CD4-positive, alpha-beta T cell (primary cell): ENCODE measurements at regions not wholly inside any gene's neighbourhood (a gene's known extent, or its start where the extent isn't known, plus 50 kb on each side); places are given as distances from the start of the nearest gene placed in this dataset.

Source experiments
- ATAC-seq: fragments of 200-7000 bp; cut with Tn5 transposase; one replicate; pipeline ENCODE4 v1.10.0; 2022; ENCODE audit warnings: mild to moderate bottlenecking; ENCODE audit not compliant: poor library complexity
- CTCF ChIA-PET: fragments of 350-600 bp; sonication (Branson Sonifier 250); formaldehyde crosslinking; loops from one replicate; lab custom pipeline; 2021; ENCODE audit warnings: antibody characterized with exemption, inconsistent platforms; lab: Charles Lee
- POLR2A ChIA-PET: fragments of 350-600 bp; sonication (Branson Sonifier 250); formaldehyde crosslinking; loops from one replicate; lab custom pipeline; 2021; ENCODE audit warnings: antibody characterized with exemption, inconsistent platforms; lab: Charles Lee
- DNase-seq, 14 experiments: peaks; one replicate each; pipeline ENCODE4 v3.0.0-alpha.2; 2013 to 2020; ENCODE audit warnings: mixed read lengths in 2 of 14
- H3K27ac ChIP-seq, 2 donors: one replicate each; pipeline versions ENCODE4 v1.5.1 to v1.7.0; 2013; ENCODE audit warnings: low read length in 2 of 2, low read depth in 1 of 2, mild to moderate bottlenecking in 1 of 2
- H3K27me3 ChIP-seq, 2 experiments: 1 replicate in 1 of 2; 2 replicates in 1 of 2; pipeline versions ENCODE4 v1.6.1 to v1.7.0; 2013; ENCODE audit warnings: low read length in 2 of 2, control low read depth in 1 of 2, mild to moderate bottlenecking in 1 of 2, moderate library complexity in 1 of 2; ENCODE audit not compliant: insufficient read depth in 2 of 2, control insufficient read depth in 1 of 2
- H3K36me3 ChIP-seq: one replicate; pipeline ENCODE4 v1.6.1; 2013; ENCODE audit warnings: low read length, control low read depth; ENCODE audit not compliant: insufficient read depth
- H3K4me1 ChIP-seq: one replicate; pipeline ENCODE4 v1.6.1; 2013; ENCODE audit warnings: low read length, control low read depth; ENCODE audit not compliant: insufficient read depth
- H3K4me3 ChIP-seq: one replicate; pipeline ENCODE4 v1.5.1; 2013; ENCODE audit warnings: mild to moderate bottlenecking, low read length, moderate library complexity
- H3K9me3 ChIP-seq, 2 experiments: 1 replicate in 1 of 2; 2 replicates in 1 of 2; pipeline versions ENCODE4 v1.6.1 to v1.7.0; 2013; ENCODE audit warnings: low read length in 2 of 2, mild to moderate bottlenecking in 2 of 2, control low read depth in 1 of 2, moderate library complexity in 1 of 2; ENCODE audit not compliant: control insufficient read depth in 1 of 2, insufficient read depth in 1 of 2
- H3K27ac Mint-ChIP-seq: one replicate; pipeline ENCODE4 v1.8.0; 2020; ENCODE audit warnings: mixed read lengths
- H3K27me3 Mint-ChIP-seq: one replicate; pipeline ENCODE4 v1.8.0; 2021; ENCODE audit warnings: mixed read lengths
- H3K36me3 Mint-ChIP-seq: one replicate; pipeline ENCODE4 v1.8.0; 2021; ENCODE audit warnings: low read depth, mixed read lengths
- H3K4me1 Mint-ChIP-seq: one replicate; pipeline ENCODE4 v1.8.0; 2021; ENCODE audit warnings: low read depth, mixed read lengths
- H3K4me3 Mint-ChIP-seq: one replicate; pipeline ENCODE4 v1.8.0; 2020; ENCODE audit warnings: mild to moderate bottlenecking, mixed read lengths
- H3K9me3 Mint-ChIP-seq: one replicate; pipeline ENCODE4 v1.8.0; 2020; ENCODE audit warnings: mixed read lengths
- intact Hi-C, 2 experiments: fragments of 100-400 bp; cut with DNase I in 1 of 2; cut with micrococcal nuclease in 1 of 2; formaldehyde crosslinking; loops; one replicate each; pipeline versions ENCODE4 v1.15.1 to v1.9.0; 2023 to 2025; cut with DNase I, micrococcal nuclease
- TF ChIP-seq, protein P1 (sequence below): fragments of 200-600 bp; IDR thresholded peaks from one replicate; pipeline ENCODE4 v1.8.0; 2022; ENCODE audit warnings: antibody characterized with exemption, mild to moderate bottlenecking

DNA sequence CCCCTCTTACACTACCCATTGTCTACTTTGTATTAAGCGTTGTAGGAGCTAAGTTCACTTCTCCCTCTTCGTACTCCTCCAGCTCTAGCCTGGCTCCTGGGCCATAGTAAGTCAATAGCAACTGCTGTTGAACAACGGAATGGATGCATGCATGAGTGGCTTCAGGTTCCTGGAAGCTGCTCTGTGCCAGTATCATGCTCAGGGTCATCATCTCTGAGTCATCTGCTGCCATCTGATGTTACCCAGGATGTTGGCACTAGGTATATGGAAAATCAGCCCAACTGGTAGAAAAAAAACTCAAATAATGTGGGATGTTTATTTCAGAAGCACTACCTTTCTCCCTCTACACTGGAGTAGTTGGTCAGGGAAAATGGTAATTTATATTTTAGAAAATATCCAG, 536.8 kb downstream of the NPIPA7 start:
- ChIA-PET POLR2A (no interaction called here), CTCF (no interaction called here)
- no peak for ATAC-seq
- Histone ChIP-seq H3K36me3 (no peaks in the 10 kb centered on the region), H3K4me3 (no peak overlapping the region), H3K27me3 (peaks cover 4 to 6% of the 10 kb centered on the region in 2 experiments), H3K27ac (no peak overlapping the region), H3K4me1 (no peaks in the 10 kb centered on the region), H3K9me3 (no peaks in the 10 kb centered on the region)
- H3K27ac Mint-ChIP-seq, result no peak overlapping the region
- intact Hi-C loops, result no loop called here
- no peaks in the 10 kb centered on the region for H3K9me3 Mint-ChIP-seq
- DNase-seq, result no peak
- H3K4me1 Mint-ChIP-seq, result no peaks in the 10 kb centered on the region
- no peak overlapping the region for H3K4me3 Mint-ChIP-seq
- H3K36me3 Mint-ChIP-seq, result no peaks in the 10 kb centered on the region
- TF ChIP-seq, protein P1, sequence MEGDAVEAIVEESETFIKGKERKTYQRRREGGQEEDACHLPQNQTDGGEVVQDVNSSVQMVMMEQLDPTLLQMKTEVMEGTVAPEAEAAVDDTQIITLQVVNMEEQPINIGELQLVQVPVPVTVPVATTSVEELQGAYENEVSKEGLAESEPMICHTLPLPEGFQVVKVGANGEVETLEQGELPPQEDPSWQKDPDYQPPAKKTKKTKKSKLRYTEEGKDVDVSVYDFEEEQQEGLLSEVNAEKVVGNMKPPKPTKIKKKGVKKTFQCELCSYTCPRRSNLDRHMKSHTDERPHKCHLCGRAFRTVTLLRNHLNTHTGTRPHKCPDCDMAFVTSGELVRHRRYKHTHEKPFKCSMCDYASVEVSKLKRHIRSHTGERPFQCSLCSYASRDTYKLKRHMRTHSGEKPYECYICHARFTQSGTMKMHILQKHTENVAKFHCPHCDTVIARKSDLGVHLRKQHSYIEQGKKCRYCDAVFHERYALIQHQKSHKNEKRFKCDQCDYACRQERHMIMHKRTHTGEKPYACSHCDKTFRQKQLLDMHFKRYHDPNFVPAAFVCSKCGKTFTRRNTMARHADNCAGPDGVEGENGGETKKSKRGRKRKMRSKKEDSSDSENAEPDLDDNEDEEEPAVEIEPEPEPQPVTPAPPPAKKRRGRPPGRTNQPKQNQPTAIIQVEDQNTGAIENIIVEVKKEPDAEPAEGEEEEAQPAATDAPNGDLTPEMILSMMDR, result no peak
- H3K27me3 Mint-ChIP-seq, result peaks cover 31% of the 10 kb centered on the region

DNA sequence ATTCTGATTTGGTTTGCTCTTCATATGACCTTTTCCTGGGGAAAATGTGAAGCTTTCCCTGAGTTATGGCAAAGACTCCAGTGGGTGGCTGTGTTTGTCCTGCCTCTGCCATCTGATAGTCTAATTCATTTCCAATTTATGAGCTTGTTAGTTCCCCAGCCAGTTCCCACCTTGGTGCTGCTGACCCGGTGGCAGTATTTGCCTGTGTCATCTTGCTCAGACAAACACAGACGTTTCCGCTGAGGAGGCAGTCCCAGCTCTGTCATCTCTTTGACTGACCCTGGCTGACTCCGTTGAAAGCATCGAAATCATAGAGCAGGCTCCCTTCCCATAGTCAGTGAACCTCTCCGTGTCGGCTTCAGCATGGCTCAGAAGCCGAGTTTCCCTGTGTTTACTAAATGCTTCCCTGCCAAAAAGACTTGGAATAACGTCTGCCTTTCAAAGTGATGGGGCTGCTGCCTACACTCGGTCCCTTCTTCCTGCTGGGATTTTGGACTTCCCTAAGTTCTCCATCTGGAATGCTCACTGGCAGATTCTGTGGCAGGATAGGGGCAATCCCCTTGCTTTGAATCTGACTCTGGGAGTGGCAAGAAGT, 538.3 kb downstream of the NPIPA7 start:
- H3K4me1 Mint-ChIP-seq, result no peaks in the 10 kb centered on the region
- H3K27me3 Mint-ChIP-seq, result peaks cover 31% of the 10 kb centered on the region
- H3K4me1 ChIP-seq, result no peaks in the 10 kb centered on the region
- TF ChIP-seq, protein P1, result no peak
- H3K4me3 ChIP-seq, result no peak overlapping the region
- H3K36me3 Mint-ChIP-seq, result no peaks in the 10 kb centered on the region
- no peaks in the 10 kb centered on the region for H3K9me3 Mint-ChIP-seq
- ATAC-seq (no peak), DNase-seq (no peak)
- H3K27me3 ChIP-seq, result peaks cover 4 to 6% of the 10 kb centered on the region in 2 experiments
- ChIA-PET POLR2A (no interaction called here), CTCF (no interaction called here)
- H3K4me3 Mint-ChIP-seq, result no peak overlapping the region
- no peaks in the 10 kb centered on the region for H3K36me3 ChIP-seq
- intact Hi-C loops, result no loop called here
- no peak overlapping the region for H3K27ac ChIP-seq
- H3K27ac Mint-ChIP-seq, result no peak overlapping the region
- no peaks in the 10 kb centered on the region for H3K9me3 ChIP-seq

DNA sequence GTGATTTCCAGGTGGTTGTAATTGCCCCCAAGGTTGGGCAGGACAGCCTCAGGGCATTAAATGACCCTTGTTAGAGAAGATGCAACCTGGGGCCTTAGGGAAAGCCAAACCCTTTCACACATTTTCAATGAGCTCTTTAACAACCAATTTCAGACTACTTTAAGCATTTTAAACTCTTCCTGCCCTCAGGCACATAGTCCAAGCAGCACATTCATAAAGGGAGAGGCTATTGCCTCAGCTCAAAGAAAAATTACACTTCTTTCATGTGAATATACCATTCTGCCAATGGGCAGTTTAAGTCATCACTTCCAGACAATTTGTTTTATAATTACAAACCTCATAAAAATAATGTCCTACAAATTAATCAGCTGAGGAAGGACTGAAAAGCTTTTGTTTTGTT, 544.5 kb downstream of the NPIPA7 start:
- H3K4me1 Mint-ChIP-seq, result no peaks in the 10 kb centered on the region
- H3K4me3 Mint-ChIP-seq, result no peak overlapping the region
- DNase-seq, result no peak
- Histone ChIP-seq H3K27ac (no peak overlapping the region), H3K27me3 (no peaks in the 10 kb centered on the region), H3K4me3 (no peak overlapping the region), H3K36me3 (no peaks in the 10 kb centered on the region), H3K4me1 (no peaks in the 10 kb centered on the region), H3K9me3 (no peaks in the 10 kb centered on the region)
- H3K9me3 Mint-ChIP-seq, result no peaks in the 10 kb centered on the region
- intact Hi-C loops, result no loop called here
- no peak for ATAC-seq
- no peaks in the 10 kb centered on the region for H3K36me3 Mint-ChIP-seq
- H3K27ac Mint-ChIP-seq, result no peak overlapping the region
- ChIA-PET POLR2A (no interaction called here), CTCF (no interaction called here)
- H3K27me3 Mint-ChIP-seq, result peaks cover 8% of the 10 kb centered on the region
- TF ChIP-seq, protein P1, result no peak
